Stimulated activated CD4-positive, alpha-beta T cell treated with anti-CD3 and anti-CD28 coated beads, Interleukin-4, amount 100 ng/mL, for 48 hours (primary cell): ENCODE measurements at regions not wholly inside any gene's neighbourhood (a gene's known extent, or its start where the extent isn't known, plus 50 kb on each side); places are given as distances from the start of the nearest gene placed in this dataset.

Experiments used
- DNase-seq, 2 donors: peaks; one replicate each; pipeline ENCODE4 v3.0.0-alpha.2; 2020; ENCODE audit warnings: low read depth in 2 of 2

- no peak for DNase-seq
Observed at GRCh38 chr3:102747611-102748010, 312.8 kb downstream of the ZPLD1 start.

GRCh38 chr3:102748646-102749045, 313.8 kb downstream of the ZPLD1 start:
- DNase-seq = no peak

- DNase-seq = no peak
Observed at GRCh38 chr3:102750322-102750721, 315.5 kb downstream of the ZPLD1 start.

DNA sequence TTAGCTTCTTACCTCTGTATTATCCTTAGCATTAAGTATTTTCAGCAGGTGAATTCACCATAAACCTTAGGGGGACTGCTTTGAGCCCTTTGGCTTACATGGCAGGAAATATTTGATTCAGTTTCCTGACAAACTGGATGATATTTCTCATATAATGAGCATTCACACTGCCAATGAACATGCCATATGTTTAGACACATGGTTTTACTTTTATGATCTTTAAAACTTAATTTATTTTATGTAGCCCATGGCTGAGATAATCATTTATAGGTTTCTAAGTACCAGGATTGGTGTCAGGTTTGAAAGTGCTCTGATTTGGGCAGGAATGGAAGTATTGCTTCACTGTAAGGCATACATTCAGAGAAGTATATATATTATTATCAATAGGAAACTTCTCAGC, 319.1 kb downstream of the ZPLD1 start:
- no peak for DNase-seq

DNA sequence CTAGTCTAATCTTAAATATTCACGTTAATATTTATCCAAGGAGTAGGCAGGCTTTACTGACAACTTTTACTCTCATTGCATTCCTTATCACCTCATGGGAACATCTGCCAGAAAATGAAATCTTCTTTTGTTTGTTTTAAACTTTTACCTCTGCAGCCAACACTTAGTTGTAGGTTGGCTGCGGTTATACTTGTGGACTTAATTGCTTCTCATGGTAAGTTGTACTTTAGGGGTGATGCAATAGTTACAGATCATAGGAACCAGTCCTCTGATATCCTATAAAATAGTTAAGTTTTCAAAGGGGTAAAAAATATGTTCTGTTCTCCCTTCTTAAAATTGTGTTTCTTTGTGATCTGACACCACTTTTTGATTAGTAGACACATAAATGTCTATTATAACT, 321.9 kb downstream of the ZPLD1 start:
- no peak for DNase-seq

- DNase-seq = no peak
Observed at GRCh38 chr3:102757950-102758349, 323.1 kb downstream of the ZPLD1 start.

DNA sequence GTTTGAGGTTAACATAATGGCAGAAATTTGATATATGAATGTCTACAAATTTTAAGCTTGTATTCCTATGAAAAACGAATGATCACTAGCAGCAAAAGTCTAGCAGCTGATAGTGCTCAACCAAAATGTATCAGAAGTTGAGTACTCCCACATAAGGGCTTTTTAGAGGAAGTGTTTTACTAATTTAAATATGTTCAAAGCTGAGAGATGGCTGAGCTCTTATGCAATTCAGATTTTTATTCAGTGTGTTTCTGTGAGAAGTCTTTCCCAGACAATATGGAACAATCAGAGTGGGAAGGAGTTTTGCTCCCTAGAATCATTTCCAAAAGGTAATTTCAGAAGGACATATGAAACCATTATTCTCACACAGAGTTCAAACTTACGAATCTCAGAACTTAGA, 327.0 kb downstream of the ZPLD1 start:
- DNase-seq = no peak

DNA sequence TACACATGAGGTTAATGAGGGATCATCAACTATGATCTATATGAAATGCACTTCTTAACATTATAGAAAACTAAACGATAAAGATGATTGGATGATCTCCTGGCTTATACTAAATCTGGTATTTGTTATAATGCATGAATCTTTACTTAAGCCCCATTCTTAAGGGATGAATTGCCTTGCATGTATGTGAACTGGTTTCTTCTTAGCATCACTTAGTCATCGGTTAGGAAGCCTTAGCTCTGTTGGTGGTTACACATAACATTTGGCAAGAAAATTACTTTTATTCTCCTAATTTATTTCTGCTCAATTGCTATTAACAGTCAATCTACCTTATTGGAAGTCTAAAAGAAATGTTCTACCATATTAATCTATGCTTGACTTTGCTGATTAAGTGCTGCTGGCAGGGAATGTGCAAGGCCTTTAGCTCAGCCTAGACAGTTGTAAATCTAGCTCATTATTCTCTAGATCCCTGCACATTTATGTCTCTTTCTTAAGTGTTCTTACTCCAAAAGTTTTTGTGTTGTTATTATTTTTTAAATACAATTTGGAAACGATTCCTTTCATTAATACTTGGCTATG, 356.0 kb downstream of the ZPLD1 start:
- no peak for DNase-seq

GRCh38 chr3:102791641-102792589, 357.1 kb downstream of the ZPLD1 start:
- DNase-seq = no peak

DNA sequence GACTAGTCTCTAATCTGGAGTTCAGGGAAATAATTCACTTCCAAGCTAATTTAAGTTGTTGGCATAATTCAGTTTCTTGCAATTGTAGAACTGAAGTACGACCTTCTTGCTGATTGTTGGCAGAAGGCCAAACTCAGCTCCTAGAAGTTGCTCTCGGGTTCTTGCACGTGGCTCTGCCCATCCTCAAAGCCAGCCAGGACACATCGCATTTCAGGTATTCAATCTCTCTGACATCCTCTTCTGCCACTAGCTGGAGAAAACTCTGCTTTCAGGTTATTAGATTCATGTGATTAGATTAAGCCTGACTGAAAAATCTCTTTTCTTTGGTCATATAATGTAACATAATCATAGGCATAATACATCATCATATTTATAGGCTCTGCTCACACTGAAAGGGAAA, 362.0 kb downstream of the ZPLD1 start:
- DNase-seq = no peak

DNA sequence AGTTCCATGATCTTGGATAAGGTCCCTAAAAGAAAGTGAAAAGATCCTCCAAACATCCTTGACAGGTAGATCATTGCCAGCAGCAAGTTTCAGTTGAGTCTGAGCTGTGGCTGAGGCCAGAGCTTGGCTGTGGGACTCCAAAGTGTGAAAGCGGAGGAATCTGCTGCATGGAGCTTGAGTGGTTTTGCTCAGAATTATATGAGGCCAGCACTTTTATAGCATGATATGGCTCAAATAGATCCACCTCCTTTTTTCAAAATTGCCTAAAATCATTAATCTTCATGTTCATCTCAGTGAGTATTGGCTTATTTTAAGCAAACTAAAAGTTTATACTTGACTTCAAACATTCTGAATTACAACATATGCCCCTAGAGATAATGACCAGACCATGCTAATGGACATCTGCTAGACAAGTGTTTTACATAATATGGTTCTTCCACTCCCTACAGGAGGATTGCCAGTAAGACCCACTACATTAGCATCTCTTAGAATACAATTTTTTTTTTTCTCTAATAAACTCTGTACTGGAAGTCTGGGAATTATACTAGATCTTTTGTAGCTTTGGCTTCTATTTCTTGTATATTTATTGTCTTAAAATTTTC, 368.1 kb downstream of the ZPLD1 start:
- DNase-seq = no peak

GRCh38 chr3:102810937-102811336, 376.1 kb downstream of the ZPLD1 start:
- DNase-seq = no peak

DNA sequence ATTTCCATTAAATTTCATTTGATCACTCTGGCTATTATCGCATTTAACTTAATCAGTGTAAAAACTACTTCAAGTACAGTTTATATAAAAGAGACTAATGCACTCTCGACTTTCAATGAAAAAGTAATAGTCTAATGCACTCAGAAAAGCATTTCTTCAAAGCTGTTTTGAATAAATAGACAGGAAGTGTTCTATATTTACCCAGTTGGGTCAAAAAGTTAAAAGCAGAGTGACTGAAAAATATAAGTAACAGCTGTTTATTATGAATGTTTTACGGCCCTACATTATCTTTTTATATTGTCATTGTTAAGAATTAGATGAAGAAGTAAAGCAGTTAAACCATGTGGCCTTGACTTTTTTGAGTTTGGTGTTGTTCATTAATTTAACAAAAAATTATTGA, 391.8 kb downstream of the ZPLD1 start:
- no peak for DNase-seq

GRCh38 chr3:102827386-102827785, 392.6 kb downstream of the ZPLD1 start:
- no peak for DNase-seq

GRCh38 chr3:102830415-102830814, 395.6 kb downstream of the ZPLD1 start:
- DNase-seq = no peak

DNA sequence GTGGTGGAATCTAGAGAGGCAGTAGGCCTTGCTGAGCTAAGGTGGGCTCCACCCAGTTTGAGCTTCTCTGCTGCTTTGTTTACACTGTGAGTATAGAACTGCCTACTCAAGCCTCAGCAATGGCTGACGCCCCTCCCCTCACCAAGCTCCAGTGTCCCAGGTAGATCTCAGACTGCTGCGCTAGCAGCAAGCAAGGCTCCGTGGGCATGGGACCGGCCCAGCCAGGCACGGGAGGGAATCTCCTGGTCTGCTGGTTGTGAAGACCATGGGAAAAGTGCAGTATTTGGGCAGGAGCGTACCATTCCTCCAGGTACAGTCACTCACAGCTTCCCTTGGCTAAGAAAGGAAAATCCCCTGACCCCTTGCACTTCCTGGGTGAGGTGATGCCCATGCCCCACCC, 407.1 kb downstream of the ZPLD1 start:
- DNase-seq = no peak

- no peak for DNase-seq
Observed at GRCh38 chr3:102866845-102867244, 432.0 kb downstream of the ZPLD1 start.

GRCh38 chr3:102883515-102883914, 448.7 kb downstream of the ZPLD1 start:
- no peak for DNase-seq

DNA sequence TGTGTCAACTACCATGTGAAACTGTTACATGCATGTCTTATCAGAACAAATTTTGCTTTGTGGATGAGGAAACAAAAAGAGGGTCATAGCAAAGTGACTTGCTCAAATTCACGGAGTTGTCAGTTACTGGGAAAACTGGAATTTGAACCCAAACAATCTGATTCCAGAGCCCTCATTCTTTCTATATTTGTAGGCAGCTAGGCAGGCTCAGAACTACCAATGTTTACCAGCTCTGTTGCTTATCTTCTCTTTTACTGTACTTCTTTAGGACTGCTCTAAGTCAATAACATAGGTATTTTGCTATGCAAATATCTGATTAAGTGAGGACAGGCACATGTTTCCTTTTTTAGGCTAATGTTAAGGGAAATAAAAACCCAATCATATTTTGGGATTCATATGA, 450.5 kb downstream of the ZPLD1 start:
- DNase-seq = no peak

GRCh38 chr3:102887431-102887830, 452.6 kb downstream of the ZPLD1 start:
- no peak for DNase-seq

DNA sequence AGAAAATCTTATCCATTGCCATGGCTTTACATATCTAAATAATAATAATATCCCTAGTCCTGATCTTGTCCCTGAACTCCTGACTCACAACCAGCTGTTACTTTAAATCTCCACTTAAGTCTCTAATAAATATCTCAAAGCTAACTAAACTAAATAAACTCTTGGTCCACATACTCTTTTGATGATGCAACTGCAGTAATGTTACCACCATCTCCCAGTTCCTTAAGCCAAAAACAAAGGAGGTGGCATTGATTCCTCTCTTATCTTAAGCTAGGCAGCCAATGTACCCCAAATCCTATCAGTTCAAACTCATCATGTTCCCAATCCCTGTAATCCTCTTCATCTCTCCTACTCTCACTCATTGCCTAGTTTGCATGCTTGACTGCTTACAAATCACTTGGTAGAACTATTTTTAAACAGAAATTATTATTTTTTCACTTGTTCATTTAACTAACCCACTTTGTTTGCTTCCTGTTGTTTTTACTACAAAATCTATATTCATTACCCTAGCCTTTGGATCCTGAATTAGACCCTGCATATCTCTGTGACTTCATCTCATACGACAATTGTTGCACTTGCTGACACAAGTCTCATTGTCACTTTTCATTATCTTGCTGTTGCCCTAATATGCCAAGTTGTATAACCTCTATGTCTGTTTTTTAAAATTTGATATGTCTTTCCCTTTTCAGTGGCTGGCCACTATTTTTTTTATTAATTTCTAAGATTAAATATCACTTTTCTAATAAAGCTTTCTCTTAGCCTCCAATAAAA, 462.2 kb downstream of the ZPLD1 start:
- no peak for DNase-seq

GRCh38 chr3:102904629-102905028, 469.8 kb downstream of the ZPLD1 start:
- DNase-seq = no peak
